Activated naive CD4-positive, alpha-beta T cell treated with anti-CD3 and anti-CD28 coated beads, Interleukin-2, amount 50 U/mL, for 72 hours (primary cell): ENCODE measurements at regions not wholly inside any gene's neighbourhood (a gene's known extent, or its start where the extent isn't known, plus 50 kb on each side); places are given as distances from the start of the nearest gene placed in this dataset.

Experiments
- ATAC-seq, 2 donors: fragments of 150-1000 bp; cut with Tn5 transposase; 2 replicates each; pipeline ENCODE4 v1.10.0; 2021; ENCODE audit warnings: mild to moderate bottlenecking in 2 of 2, moderate library complexity in 2 of 2
- DNase-seq, 2 donors: peaks; one replicate each; pipeline ENCODE4 v3.0.0; 2021 to 2022; ENCODE audit warnings: low spot score in 2 of 2
- H3K27ac Mint-ChIP-seq, 2 donors: one replicate each; pipeline ENCODE4 v1.8.0; 2022; ENCODE audit warnings: mild to moderate bottlenecking in 2 of 2, mixed read lengths in 2 of 2
- H3K36me3 Mint-ChIP-seq, 2 donors: one replicate each; pipeline ENCODE4 v1.8.0; 2022; ENCODE audit warnings: mixed read lengths in 2 of 2
- H3K9me3 Mint-ChIP-seq, 2 donors: one replicate each; pipeline ENCODE4 v1.8.0; 2022; ENCODE audit warnings: mixed read lengths in 2 of 2

GRCh38 chr15:25062551-25063430 lies 108.0 kb downstream of the SNRPN start:
- H3K9me3 Mint-ChIP-seq = peaks cover 69 to 83% of the 10 kb centered on the region in 2 donors
- peaks cover 99 to 100% of the 10 kb centered on the region in 2 donors for H3K36me3 Mint-ChIP-seq
- no peak for ATAC-seq
- no peak overlapping the region for H3K27ac Mint-ChIP-seq
- DNase-seq = no peak

- Mint-ChIP-seq H3K9me3 (peaks cover 68 to 88% of the 10 kb centered on the region in 2 donors), H3K27ac (no peak overlapping the region), H3K36me3 (peaks cover 100% of the 10 kb centered on the region in 2 donors)
- ATAC-seq (no peak), DNase-seq (no peak)
Observed at GRCh38 chr15:25065286-25065685, 110.5 kb downstream of the SNRPN start.

GRCh38 chr15:25065876-25066275 lies 111.1 kb downstream of the SNRPN start:
- H3K9me3 Mint-ChIP-seq = peaks cover 71 to 88% of the 10 kb centered on the region in 2 donors
- H3K27ac Mint-ChIP-seq = no peak overlapping the region
- peaks cover 100% of the 10 kb centered on the region in 2 donors for H3K36me3 Mint-ChIP-seq
- no peak for ATAC-seq
- DNase-seq = no peak

GRCh38 chr15:25066708-25067107 lies 111.9 kb downstream of the SNRPN start:
- Mint-ChIP-seq H3K9me3 (peaks cover 79 to 90% of the 10 kb centered on the region in 2 donors), H3K27ac (no peak overlapping the region), H3K36me3 (peaks cover 100% of the 10 kb centered on the region in 2 donors)
- DNase-seq (no peak), ATAC-seq (no peak)

- Mint-ChIP-seq H3K27ac (no peak overlapping the region), H3K36me3 (peaks cover 100% of the 10 kb centered on the region in 2 donors), H3K9me3 (peaks cover 81 to 89% of the 10 kb centered on the region in 2 donors)
- DNase-seq = no peak
- ATAC-seq = no peak
Observed at GRCh38 chr15:25067725-25068309, 113.0 kb downstream of the SNRPN start.

- ATAC-seq (no peak), DNase-seq (no peak)
- Mint-ChIP-seq H3K9me3 (peaks cover 75 to 84% of the 10 kb centered on the region in 2 donors), H3K27ac (no peak overlapping the region), H3K36me3 (peaks cover 100% of the 10 kb centered on the region in 2 donors)
Observed at GRCh38 chr15:25068696-25069095, 113.9 kb downstream of the SNRPN start.

GRCh38 chr15:25070353-25070963 lies 115.7 kb downstream of the SNRPN start:
- H3K27ac Mint-ChIP-seq = no peak overlapping the region
- H3K36me3 Mint-ChIP-seq = peaks cover 100% of the 10 kb centered on the region in 2 donors
- no peak for DNase-seq
- no peak for ATAC-seq
- peaks cover 74 to 86% of the 10 kb centered on the region in 2 donors for H3K9me3 Mint-ChIP-seq

- peaks cover 69 to 84% of the 10 kb centered on the region in 2 donors for H3K9me3 Mint-ChIP-seq
- ATAC-seq = no peak
- H3K36me3 Mint-ChIP-seq = peaks cover 100% of the 10 kb centered on the region in 2 donors
Observed at GRCh38 chr15:25072857-25073476, 118.2 kb downstream of the SNRPN start.

GRCh38 chr15:25087137-25087536 lies 132.3 kb downstream of the SNRPN start:
- no peak overlapping the region for H3K27ac Mint-ChIP-seq
- DNase-seq (no peak), ATAC-seq (no peak)
- peaks cover 62 to 89% of the 10 kb centered on the region in 2 donors for H3K9me3 Mint-ChIP-seq
- H3K36me3 Mint-ChIP-seq = peaks cover 98 to 100% of the 10 kb centered on the region in 2 donors

More at GRCh38 chr15:25072857-25073476, 118.2 kb downstream of the SNRPN start:
- no peak overlapping the region for H3K27ac Mint-ChIP-seq
- no peak for DNase-seq

GRCh38 chr15:25088261-25088790 lies 133.5 kb downstream of the SNRPN start:
- Mint-ChIP-seq H3K27ac (no peak overlapping the region), H3K36me3 (peaks cover 95 to 100% of the 10 kb centered on the region in 2 donors), H3K9me3 (peaks cover 59 to 87% of the 10 kb centered on the region in 2 donors)
- DNase-seq = no peak
- no peak for ATAC-seq

GRCh38 chr15:25089577-25089976 lies 134.8 kb downstream of the SNRPN start:
- H3K9me3 Mint-ChIP-seq = peaks cover 55 to 81% of the 10 kb centered on the region in 2 donors
- peaks cover 94 to 98% of the 10 kb centered on the region in 2 donors for H3K36me3 Mint-ChIP-seq
- no peak for ATAC-seq

GRCh38 chr15:25090073-25090733 lies 135.4 kb downstream of the SNRPN start:
- Mint-ChIP-seq H3K36me3 (peaks cover 94 to 98% of the 10 kb centered on the region in 2 donors), H3K27ac (no peak overlapping the region), H3K9me3 (peaks cover 55 to 75% of the 10 kb centered on the region in 2 donors)
- ATAC-seq = no peak
- no peak for DNase-seq

More at GRCh38 chr15:25089577-25089976, 134.8 kb downstream of the SNRPN start:
- no peak overlapping the region for H3K27ac Mint-ChIP-seq
- no peak for DNase-seq

- peaks cover 93 to 96% of the 10 kb centered on the region in 2 donors for H3K36me3 Mint-ChIP-seq
- ATAC-seq (no peak), DNase-seq (no peak)
- H3K9me3 Mint-ChIP-seq = peaks cover 51 to 64% of the 10 kb centered on the region in 2 donors
- H3K27ac Mint-ChIP-seq = no peak overlapping the region
Observed at GRCh38 chr15:25091421-25092158, 136.8 kb downstream of the SNRPN start.

GRCh38 chr15:25092661-25093060 lies 137.9 kb downstream of the SNRPN start:
- Mint-ChIP-seq H3K27ac (no peak overlapping the region), H3K9me3 (peaks cover 56 to 66% of the 10 kb centered on the region in 2 donors), H3K36me3 (peaks cover 93 to 96% of the 10 kb centered on the region in 2 donors)
- ATAC-seq (no peak), DNase-seq (no peak)

GRCh38 chr15:25093455-25094029 lies 138.8 kb downstream of the SNRPN start:
- ATAC-seq (no peak), DNase-seq (no peak)
- peaks cover 52 to 58% of the 10 kb centered on the region in 2 donors for H3K9me3 Mint-ChIP-seq
- H3K27ac Mint-ChIP-seq = no peak overlapping the region
- peaks cover 89% of the 10 kb centered on the region in 2 donors for H3K36me3 Mint-ChIP-seq
